Ovary (tissue), 7 donors: ENCODE measurements at regions not wholly inside any gene's neighbourhood (a gene's known extent, or its start where the extent isn't known, plus 50 kb on each side); places are given as distances from the start of the nearest gene placed in this dataset.

Experiments
- DNase-seq, 5 donors: peaks; one replicate each; pipeline ENCODE4 v3.0.0-alpha.2; 2019 to 2020
- H3K27ac ChIP-seq, 2 donors: fragments of 200-600 bp; one replicate each; pipeline versions ENCODE4 v1.5.1 to v1.8.0; 2019 to 2022
- H3K27me3 ChIP-seq: fragments of 200-600 bp; one replicate; pipeline ENCODE4 v1.8.0; 2022
- H3K36me3 ChIP-seq: fragments of 200-600 bp; sonication (generic); one replicate; pipeline ENCODE4 v1.5.1; 2019
- H3K4me1 ChIP-seq: one replicate; pipeline ENCODE4 v1.8.1; 2013; ENCODE audit warnings: mild to moderate bottlenecking, moderate library complexity; ENCODE audit not compliant: insufficient read depth
- H3K4me3 ChIP-seq: fragments of 200-600 bp; sonication (generic); one replicate; pipeline ENCODE4 v1.5.1; 2017
- H3K9me3 ChIP-seq, 2 donors: fragments of 200-600 bp in 1 of 2; sonication (generic) in 1 of 2; one replicate each; pipeline versions ENCODE4 v1.5.1 to v1.8.1; 2013 to 2019; ENCODE audit warnings: mild to moderate bottlenecking in 1 of 2, moderate library complexity in 1 of 2
- EP300 ChIP-seq: sonication (generic); formaldehyde crosslinking; IDR thresholded peaks from one replicate; pipeline ENCODE4 v1.6.1; 2017; ENCODE audit warnings: antibody characterized with exemption
- POLR2A ChIP-seq: fragments of 450-650 bp; IDR thresholded peaks from one replicate; pipeline ENCODE4 v1.6.1; 2017; ENCODE audit warnings: antibody characterized with exemption, mild to moderate bottlenecking, moderate library complexity
- WGBS, 3 donors: extraction: QIAGEN DNeasy Blood & Tissue Kit in 1 of 3; methylation state at CpG; one replicate each; pipeline versions ENCODE4 v1.1.5 to v1.1.7; 2013 to 2017; 5-methylcytosine and 5-hydroxymethylcytosine counted together
- intact Hi-C, 4 donors: fragments of 100-400 bp; cut with DNase I; formaldehyde crosslinking; loops; one replicate each; pipeline versions ENCODE4 v1.11.0 to v1.15.1; 2022 to 2023
- TF ChIP-seq, protein P1 (sequence below), 3 donors: fragments of 450-650 bp in 2 of 3; fragments of 200-600 bp in 1 of 3; IDR thresholded peaks; one replicate each; pipeline versions ENCODE4 v1.5.1 to v1.8.0; 2016 to 2022; ENCODE audit warnings: antibody characterized with exemption in 3 of 3, mild to moderate bottlenecking in 1 of 3
- donor health status: DM: no; HTN: no; CAD: no; lungs with moderate emphysema.
- donor health status: DM: no; HTN: no; CAD: no.
- donor health status: Bipolar disorder and iron deficiency.
- donor health status: DM: no; HTN: no; CAD: no.
- donor health status: DM: yes; HTN: yes; CAD: no.

DNA sequence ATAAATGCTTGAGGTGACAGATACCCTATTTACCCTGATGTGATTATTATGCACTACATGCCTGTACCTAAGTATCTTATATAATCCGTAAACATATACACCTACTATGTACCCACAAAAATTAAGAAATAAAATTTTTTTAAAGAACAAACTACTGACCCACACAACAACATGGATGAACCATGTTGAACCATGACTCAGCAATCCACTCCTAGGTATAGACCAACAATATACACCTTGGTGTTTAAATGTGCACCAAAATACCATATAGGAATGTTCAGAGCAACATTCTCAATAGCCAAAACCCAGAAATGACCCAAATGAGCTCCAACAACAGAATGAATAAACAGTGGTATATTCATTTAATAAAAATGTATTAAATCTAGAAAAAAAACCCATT lies 245.1 kb downstream of the GXYLT1 start:
- TF ChIP-seq EP300, result no peak
- no peak for DNase-seq
- Histone ChIP-seq H3K27me3 (no peaks in the 10 kb centered on the region), H3K4me3 (no peak overlapping the region), H3K4me1 (no peaks in the 10 kb centered on the region), H3K36me3 (no peaks in the 10 kb centered on the region), H3K27ac (no peak overlapping the region), H3K9me3 (no peaks in the 10 kb centered on the region)
- 91 to 96% (median 96%) methylated on average over 1 of the region's 1 CpG for WGBS, 3 donors
- intact Hi-C loops, result no loop called here

DNA sequence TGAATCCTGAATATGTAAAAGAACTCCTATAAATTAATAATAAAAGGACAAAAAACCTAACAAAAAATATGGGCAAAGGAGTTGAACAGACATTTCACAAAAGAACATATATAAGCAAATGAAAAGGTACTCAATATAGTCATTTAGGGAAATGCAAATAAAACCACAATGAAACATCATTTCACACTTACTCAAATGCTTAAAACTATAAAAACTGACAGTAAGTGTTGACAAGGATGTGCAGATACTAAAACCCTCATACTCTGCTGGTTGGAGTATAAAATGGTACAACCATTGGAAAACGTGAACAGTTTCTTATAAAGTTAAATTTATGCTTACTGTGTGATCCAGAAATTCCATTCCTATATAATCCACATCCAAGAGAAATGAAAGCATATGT lies 247.1 kb downstream of the GXYLT1 start:
- no peaks in the 10 kb centered on the region for H3K9me3 ChIP-seq
- H3K36me3 ChIP-seq, result no peaks in the 10 kb centered on the region
- H3K27me3 ChIP-seq, result no peaks in the 10 kb centered on the region
- no peaks in the 10 kb centered on the region for H3K4me1 ChIP-seq
- TF ChIP-seq EP300 (no peak), POLR2A (no peak)
- TF ChIP-seq, protein P1, sequence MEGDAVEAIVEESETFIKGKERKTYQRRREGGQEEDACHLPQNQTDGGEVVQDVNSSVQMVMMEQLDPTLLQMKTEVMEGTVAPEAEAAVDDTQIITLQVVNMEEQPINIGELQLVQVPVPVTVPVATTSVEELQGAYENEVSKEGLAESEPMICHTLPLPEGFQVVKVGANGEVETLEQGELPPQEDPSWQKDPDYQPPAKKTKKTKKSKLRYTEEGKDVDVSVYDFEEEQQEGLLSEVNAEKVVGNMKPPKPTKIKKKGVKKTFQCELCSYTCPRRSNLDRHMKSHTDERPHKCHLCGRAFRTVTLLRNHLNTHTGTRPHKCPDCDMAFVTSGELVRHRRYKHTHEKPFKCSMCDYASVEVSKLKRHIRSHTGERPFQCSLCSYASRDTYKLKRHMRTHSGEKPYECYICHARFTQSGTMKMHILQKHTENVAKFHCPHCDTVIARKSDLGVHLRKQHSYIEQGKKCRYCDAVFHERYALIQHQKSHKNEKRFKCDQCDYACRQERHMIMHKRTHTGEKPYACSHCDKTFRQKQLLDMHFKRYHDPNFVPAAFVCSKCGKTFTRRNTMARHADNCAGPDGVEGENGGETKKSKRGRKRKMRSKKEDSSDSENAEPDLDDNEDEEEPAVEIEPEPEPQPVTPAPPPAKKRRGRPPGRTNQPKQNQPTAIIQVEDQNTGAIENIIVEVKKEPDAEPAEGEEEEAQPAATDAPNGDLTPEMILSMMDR (IDR thresholded peaks at IDR 0.05), result no peak
- WGBS, 3 donors, result 71 to 88% (median 80%) methylated on average over 1 of the region's 1 CpG
- intact Hi-C loops, result no loop called here
- no peak overlapping the region for H3K4me3 ChIP-seq
- H3K27ac ChIP-seq, result no peak overlapping the region
- no peak for DNase-seq

DNA sequence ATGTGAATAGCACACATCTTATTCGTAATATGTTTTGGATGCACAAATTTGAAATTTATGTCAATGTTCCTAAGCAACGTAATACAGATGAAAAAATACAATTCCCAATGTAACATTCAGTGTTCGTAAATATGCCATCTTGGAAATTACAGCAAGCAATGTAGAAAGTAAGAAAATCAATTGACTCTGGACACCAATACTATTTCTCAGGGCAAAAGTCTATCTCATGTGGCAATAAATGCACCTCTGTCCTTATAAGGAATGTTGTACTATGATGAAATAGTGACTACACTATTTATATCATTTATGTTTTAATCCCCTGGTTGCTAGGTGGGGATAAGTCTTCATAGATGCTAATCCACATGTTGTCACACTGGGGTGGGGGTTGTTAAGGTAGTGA lies 251.2 kb downstream of the GXYLT1 start:
- DNase-seq, result no peak
- no peak overlapping the region for H3K27ac ChIP-seq

DNA sequence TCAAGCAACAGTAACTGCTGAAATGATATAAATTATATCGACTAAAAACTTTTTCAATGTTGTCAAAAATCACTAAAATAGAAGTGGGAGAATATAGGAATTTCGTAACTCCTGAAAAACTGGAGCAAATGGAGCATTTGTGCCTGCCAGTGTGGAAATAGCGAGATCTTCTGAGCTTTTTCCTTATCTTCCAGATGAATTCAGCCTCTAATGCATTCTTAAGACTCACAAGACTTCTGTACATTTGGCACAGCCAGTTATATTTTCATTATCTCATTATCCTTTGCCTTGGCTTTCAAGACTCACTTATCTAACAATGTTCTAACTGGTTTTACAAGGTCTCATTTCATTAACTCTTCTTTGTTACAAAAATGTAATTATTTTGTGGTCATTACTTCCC lies 252.4 kb downstream of the GXYLT1 start:
- no peaks in the 10 kb centered on the region for H3K36me3 ChIP-seq
- DNase-seq, result no peak
- no peak overlapping the region for H3K4me3 ChIP-seq
- H3K27ac ChIP-seq, result no peak overlapping the region
- intact Hi-C loops, result no loop called here
- H3K9me3 ChIP-seq, result no peaks in the 10 kb centered on the region
- no peak for TF ChIP-seq EP300
- TF ChIP-seq, protein P1 (IDR thresholded peaks at IDR 0.05), result no peak
- no peak for TF ChIP-seq POLR2A
- no peaks in the 10 kb centered on the region for H3K4me1 ChIP-seq
- WGBS, 3 donors, result 48 to 57% (median 54%) methylated on average over 3 of the region's 3 CpGs
- H3K27me3 ChIP-seq, result no peaks in the 10 kb centered on the region

More for the DNA sequence above, 251.2 kb downstream of the GXYLT1 start:
- WGBS, 3 donors, result 93 to 95% (median 93%) methylated on average over 3 of the region's 3 CpGs
- no peaks in the 10 kb centered on the region for H3K9me3 ChIP-seq
- H3K4me1 ChIP-seq, result no peaks in the 10 kb centered on the region
- intact Hi-C loops, result no loop called here
- no peaks in the 10 kb centered on the region for H3K36me3 ChIP-seq
- no peak for TF ChIP-seq EP300
- TF ChIP-seq, protein P1 (IDR thresholded peaks at IDR 0.05), result no peak
- TF ChIP-seq POLR2A, result no peak
- no peak overlapping the region for H3K4me3 ChIP-seq
- no peaks in the 10 kb centered on the region for H3K27me3 ChIP-seq

DNA sequence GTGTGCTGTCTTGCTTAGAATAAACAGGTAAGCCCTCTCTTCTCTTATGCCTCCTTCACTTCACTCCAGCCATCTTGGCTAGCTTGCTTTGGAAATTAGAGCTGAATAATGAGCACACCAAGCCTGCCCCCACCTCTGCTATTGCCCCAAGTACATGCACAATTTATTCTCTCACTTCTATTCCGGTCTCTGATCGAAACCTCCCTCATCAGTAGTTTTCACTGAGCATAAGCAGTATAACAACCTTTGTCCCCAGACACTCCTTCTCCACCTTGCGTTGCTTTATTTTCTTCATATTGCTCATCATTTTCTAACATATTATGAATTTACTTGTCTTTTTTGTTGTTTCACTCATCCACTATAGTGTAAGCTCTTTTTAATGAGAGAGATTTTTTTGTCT lies 253.4 kb downstream of the GXYLT1 start:
- TF ChIP-seq POLR2A (no peak), EP300 (no peak)
- TF ChIP-seq, protein P1 (IDR thresholded peaks at IDR 0.05), result no peak
- Histone ChIP-seq H3K27ac (no peak overlapping the region), H3K36me3 (no peaks in the 10 kb centered on the region), H3K4me3 (no peak overlapping the region), H3K27me3 (no peaks in the 10 kb centered on the region), H3K4me1 (no peaks in the 10 kb centered on the region), H3K9me3 (no peaks in the 10 kb centered on the region)
- DNase-seq, result no peak
- WGBS, 3 donors, result 97 to 98% (median 98%) methylated on average over 3 of the region's 3 CpGs
- intact Hi-C loops, result no loop called here
